ENCODE measurements at regions not wholly inside any gene's neighbourhood (a gene's known extent, or its start where the extent isn't known, plus 50 kb on each side); places are given as distances from the start of the nearest gene placed in this dataset.

DNA sequence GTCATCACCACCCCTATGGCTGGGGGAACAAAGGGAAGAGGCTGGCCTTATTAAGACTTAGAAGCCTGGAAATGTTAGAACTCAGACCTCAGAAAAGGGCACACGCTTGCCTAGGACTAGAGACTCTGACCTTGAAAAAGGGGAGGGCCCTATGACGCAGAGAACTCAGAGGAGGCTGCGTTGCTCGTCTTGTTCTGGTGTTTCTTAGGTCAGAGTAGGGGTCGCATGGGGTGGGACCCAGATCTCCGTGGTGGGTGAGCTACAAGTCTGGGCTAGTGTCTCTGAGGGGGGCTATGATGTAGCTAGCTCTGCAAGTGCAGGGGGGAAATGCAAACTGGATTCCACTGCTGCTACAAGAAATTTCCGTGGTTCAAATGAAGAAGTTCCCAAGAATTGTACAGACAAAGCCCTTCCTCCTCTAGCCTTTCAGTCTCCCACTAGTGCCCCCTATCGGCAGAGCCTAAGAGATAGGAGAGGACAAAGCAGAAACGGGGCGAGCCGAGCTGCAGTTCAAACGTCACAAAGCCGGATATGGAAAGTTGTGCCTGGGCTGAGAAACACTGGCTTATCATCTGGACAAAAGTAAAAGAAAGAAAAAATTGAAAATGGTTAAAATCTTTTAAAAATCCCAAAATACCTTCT is 392.9 kb upstream of the ROBO2 start:
- no peak overlapping the region for H3K27ac Mint-ChIP-seq
- no peaks in the 10 kb centered on the region for H3K27me3 Mint-ChIP-seq
- ChIA-PET CTCF (interaction anchor here (0.6 kb wide), 1 partner anchor 23 kb away, joined by 3 read pairs; no protein-coding TSS in a partner anchor), POLR2A (no interaction called here)
- no peak for DNase-seq
- H3K36me3 Mint-ChIP-seq (ENCODE audit: low read depth) = no peaks in the 10 kb centered on the region
- H3K9me3 Mint-ChIP-seq = no peaks in the 10 kb centered on the region
- H3K4me1 Mint-ChIP-seq = no peaks in the 10 kb centered on the region
- no peak overlapping the region for H3K4me3 Mint-ChIP-seq

GRCh38 chr3:76651784-76652183 is 388.1 kb upstream of the ROBO2 start:
- ChIA-PET CTCF (interaction anchor here (0.6 kb wide), 1 partner anchor 160 kb away, joined by 3 read pairs; no protein-coding TSS in a partner anchor), POLR2A (no interaction called here)
- H3K36me3 Mint-ChIP-seq (ENCODE audit: low read depth) = no peaks in the 10 kb centered on the region
- no peak for DNase-seq
- no peak overlapping the region for H3K4me3 Mint-ChIP-seq
- H3K27me3 Mint-ChIP-seq = no peaks in the 10 kb centered on the region
- no peaks in the 10 kb centered on the region for H3K4me1 Mint-ChIP-seq
- H3K9me3 Mint-ChIP-seq = no peaks in the 10 kb centered on the region
- no peak overlapping the region for H3K27ac Mint-ChIP-seq

DNA sequence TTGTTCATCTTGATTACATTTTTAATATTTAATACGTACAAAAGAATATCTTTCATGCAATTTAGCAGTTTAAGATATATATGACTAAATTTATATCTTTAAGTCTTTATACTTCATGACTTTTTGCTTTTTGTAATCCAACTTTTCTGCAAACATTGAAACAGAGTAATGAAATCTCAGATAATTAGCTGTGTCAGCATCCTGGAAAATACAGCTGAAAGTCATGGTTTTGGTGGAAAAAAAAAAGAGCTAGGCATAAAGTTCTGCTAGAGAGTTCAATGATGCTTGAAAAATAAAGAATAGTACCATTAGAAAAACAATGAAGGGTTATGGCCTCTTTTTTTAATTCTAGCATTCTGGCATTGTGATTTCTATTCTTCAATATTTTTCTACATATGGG is 387.4 kb upstream of the ROBO2 start:
- CTCF ChIA-PET = interaction anchor here (0.6 kb wide), 1 partner anchor 159 kb away, joined by 3 read pairs; no protein-coding TSS in a partner anchor
- Mint-ChIP-seq H3K4me1 (no peaks in the 10 kb centered on the region), H3K4me3 (no peak overlapping the region), H3K27me3 (no peaks in the 10 kb centered on the region), H3K36me3 (ENCODE audit: low read depth) (no peaks in the 10 kb centered on the region), H3K9me3 (no peaks in the 10 kb centered on the region), H3K27ac (no peak overlapping the region)
- DNase-seq = no peak
- POLR2A ChIA-PET = no interaction called here

DNA sequence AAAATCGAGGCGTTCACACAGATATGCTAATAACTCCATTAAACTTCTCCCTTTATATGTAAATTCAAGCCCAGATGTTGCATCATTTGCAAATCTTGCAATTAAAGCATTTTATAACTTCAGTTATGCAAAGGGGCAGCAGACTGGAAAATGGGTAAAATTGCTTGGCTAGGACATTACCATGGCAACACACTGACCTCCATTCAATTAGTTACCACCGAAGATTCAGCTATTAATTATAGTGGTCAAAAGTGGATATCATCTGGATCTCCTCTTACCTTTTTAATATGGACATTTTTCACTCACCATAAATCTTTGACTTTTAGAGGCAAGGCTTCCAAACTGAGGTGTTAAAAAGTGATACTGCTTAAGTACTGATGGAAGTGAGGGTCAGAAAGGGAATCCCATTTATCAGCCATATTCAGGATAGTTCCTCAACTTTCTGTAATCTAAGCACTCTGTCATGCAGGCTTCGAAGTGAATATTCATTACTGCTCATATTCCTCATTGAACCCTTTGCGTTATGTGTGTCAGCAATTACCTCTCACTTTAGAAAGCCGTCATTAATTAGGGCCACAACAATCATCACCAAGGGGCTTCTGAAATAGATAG is 386.2 kb upstream of the ROBO2 start:
- no peaks in the 10 kb centered on the region for H3K4me1 Mint-ChIP-seq
- DNase-seq = no peak
- H3K4me3 Mint-ChIP-seq = no peak overlapping the region
- no peaks in the 10 kb centered on the region for H3K9me3 Mint-ChIP-seq
- no peaks in the 10 kb centered on the region for H3K36me3 Mint-ChIP-seq (ENCODE audit: low read depth)
- ChIA-PET CTCF (no interaction called here), POLR2A (no interaction called here)
- H3K27ac Mint-ChIP-seq = no peak overlapping the region
- H3K27me3 Mint-ChIP-seq = no peaks in the 10 kb centered on the region

DNA sequence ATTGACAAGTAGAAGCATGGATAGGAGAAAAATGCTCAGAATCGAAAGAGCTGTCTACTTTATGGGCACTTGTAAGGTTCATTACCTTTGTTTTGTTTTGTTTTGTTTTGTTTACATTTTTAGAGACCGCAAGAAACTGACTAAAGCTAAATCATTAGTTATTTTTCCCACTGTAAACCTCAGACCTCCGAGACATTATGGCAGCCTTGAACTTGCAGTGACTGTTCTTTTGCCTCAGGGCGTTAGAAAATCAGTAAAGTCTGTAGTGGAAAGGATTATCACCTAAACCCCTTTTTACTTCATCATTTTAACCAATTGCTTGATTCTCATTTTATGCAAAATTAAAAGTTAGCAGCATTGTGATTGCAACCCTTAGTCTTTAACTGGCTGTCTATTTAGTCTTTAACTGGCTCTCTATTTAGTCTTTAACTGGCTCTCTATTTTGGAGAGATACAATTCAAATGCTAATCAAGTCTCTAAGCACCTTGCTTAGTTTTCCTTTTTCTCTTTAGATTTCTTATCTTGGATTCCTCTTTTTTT is 383.3 kb upstream of the ROBO2 start:
- POLR2A ChIA-PET = no interaction called here
- Mint-ChIP-seq H3K27ac (no peak overlapping the region), H3K36me3 (ENCODE audit: low read depth) (no peaks in the 10 kb centered on the region), H3K27me3 (no peaks in the 10 kb centered on the region), H3K4me1 (no peaks in the 10 kb centered on the region), H3K9me3 (no peaks in the 10 kb centered on the region), H3K4me3 (no peak overlapping the region)
- CTCF ChIA-PET = no interaction called here
- no peak for DNase-seq

DNA sequence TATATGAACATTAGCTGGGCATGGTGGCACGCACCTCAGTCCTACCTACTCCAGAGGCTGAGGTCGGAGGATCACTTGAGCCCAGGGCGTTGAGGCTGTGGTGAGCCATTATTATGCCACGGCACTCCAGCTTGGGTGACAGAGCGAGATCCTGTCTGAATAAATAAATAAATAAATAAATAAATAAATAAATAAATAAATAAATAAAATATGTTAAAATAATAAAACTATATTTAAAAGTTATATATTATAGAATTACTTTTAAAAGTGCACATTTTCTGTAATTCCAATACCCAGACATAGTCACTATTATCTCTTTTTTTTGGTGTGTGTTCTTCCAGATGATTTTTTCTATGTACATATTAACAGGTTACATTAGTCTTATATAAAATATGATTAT is 382.0 kb upstream of the ROBO2 start:
- H3K27ac Mint-ChIP-seq = no peak overlapping the region
- H3K4me1 Mint-ChIP-seq = no peaks in the 10 kb centered on the region
- ChIA-PET CTCF (no interaction called here), POLR2A (no interaction called here)
- DNase-seq = no peak
- no peaks in the 10 kb centered on the region for H3K27me3 Mint-ChIP-seq
- H3K4me3 Mint-ChIP-seq = no peak overlapping the region
- H3K36me3 Mint-ChIP-seq (ENCODE audit: low read depth) = no peaks in the 10 kb centered on the region
- peaks cover 2% of the 10 kb centered on the region for H3K9me3 Mint-ChIP-seq

- no peak overlapping the region for H3K4me3 Mint-ChIP-seq
- H3K9me3 Mint-ChIP-seq = peaks cover 2% of the 10 kb centered on the region
- DNase-seq = no peak
- H3K4me1 Mint-ChIP-seq = no peaks in the 10 kb centered on the region
- no peak overlapping the region for H3K27ac Mint-ChIP-seq
- CTCF ChIA-PET = no interaction called here
- POLR2A ChIA-PET = no interaction called here
- no peaks in the 10 kb centered on the region for H3K27me3 Mint-ChIP-seq
- H3K36me3 Mint-ChIP-seq (ENCODE audit: low read depth) = no peaks in the 10 kb centered on the region
Observed at GRCh38 chr3:76661527-76662250, 378.2 kb upstream of the ROBO2 start.

- ChIA-PET POLR2A (no interaction called here), CTCF (no interaction called here)
- DNase-seq = no peak
- Mint-ChIP-seq H3K27me3 (no peaks in the 10 kb centered on the region), H3K27ac (no peak overlapping the region), H3K9me3 (peaks cover 2% of the 10 kb centered on the region), H3K4me1 (no peaks in the 10 kb centered on the region), H3K36me3 (ENCODE audit: low read depth) (no peaks in the 10 kb centered on the region), H3K4me3 (no peak overlapping the region)
Observed at GRCh38 chr3:76664816-76665215, 375.1 kb upstream of the ROBO2 start.

- ChIA-PET CTCF (no interaction called here), POLR2A (no interaction called here)
- Mint-ChIP-seq H3K27ac (no peak overlapping the region), H3K4me1 (no peaks in the 10 kb centered on the region), H3K9me3 (no peaks in the 10 kb centered on the region), H3K36me3 (ENCODE audit: low read depth) (no peaks in the 10 kb centered on the region), H3K27me3 (no peaks in the 10 kb centered on the region), H3K4me3 (no peak overlapping the region)
- no peak for DNase-seq
Observed at GRCh38 chr3:76668653-76669052, 371.2 kb upstream of the ROBO2 start.

DNA sequence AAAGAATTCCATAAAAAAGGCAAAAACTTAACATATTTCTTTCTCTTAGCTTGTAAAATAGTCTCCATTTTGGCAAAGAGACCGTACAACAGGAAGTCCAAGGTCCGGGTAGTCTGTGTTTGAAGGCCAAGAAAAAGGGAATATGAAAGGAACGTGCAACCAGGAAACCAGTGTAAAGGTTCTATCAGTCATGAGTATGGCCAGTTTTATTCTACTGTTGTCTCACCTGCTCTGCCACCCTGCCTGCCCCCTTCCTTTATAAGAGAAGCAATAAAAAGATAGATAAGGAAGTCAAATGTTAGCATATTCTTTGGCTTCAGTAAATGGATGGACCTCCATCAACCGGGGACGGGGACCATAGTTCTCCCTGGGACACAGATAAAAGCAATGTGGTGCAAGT is 370.6 kb upstream of the ROBO2 start:
- H3K9me3 Mint-ChIP-seq = no peaks in the 10 kb centered on the region
- DNase-seq = no peak
- no peaks in the 10 kb centered on the region for H3K27me3 Mint-ChIP-seq
- no peak overlapping the region for H3K4me3 Mint-ChIP-seq
- ChIA-PET CTCF (no interaction called here), POLR2A (no interaction called here)
- no peak overlapping the region for H3K27ac Mint-ChIP-seq
- no peaks in the 10 kb centered on the region for H3K36me3 Mint-ChIP-seq (ENCODE audit: low read depth)
- no peaks in the 10 kb centered on the region for H3K4me1 Mint-ChIP-seq

- Mint-ChIP-seq H3K36me3 (ENCODE audit: low read depth) (no peaks in the 10 kb centered on the region), H3K4me1 (no peaks in the 10 kb centered on the region), H3K27me3 (no peaks in the 10 kb centered on the region), H3K9me3 (no peaks in the 10 kb centered on the region), H3K4me3 (no peak overlapping the region), H3K27ac (no peak overlapping the region)
- ChIA-PET POLR2A (no interaction called here), CTCF (no interaction called here)
- DNase-seq = no peak
Observed at GRCh38 chr3:76673171-76673570, 366.7 kb upstream of the ROBO2 start.

GRCh38 chr3:76679541-76679940 is 360.4 kb upstream of the ROBO2 start:
- Mint-ChIP-seq H3K9me3 (peaks cover 9% of the 10 kb centered on the region), H3K27ac (no peak overlapping the region), H3K36me3 (ENCODE audit: low read depth) (no peaks in the 10 kb centered on the region), H3K27me3 (no peaks in the 10 kb centered on the region), H3K4me3 (no peak overlapping the region), H3K4me1 (no peaks in the 10 kb centered on the region)
- ChIA-PET CTCF (no interaction called here), POLR2A (no interaction called here)
- no peak for DNase-seq

DNA sequence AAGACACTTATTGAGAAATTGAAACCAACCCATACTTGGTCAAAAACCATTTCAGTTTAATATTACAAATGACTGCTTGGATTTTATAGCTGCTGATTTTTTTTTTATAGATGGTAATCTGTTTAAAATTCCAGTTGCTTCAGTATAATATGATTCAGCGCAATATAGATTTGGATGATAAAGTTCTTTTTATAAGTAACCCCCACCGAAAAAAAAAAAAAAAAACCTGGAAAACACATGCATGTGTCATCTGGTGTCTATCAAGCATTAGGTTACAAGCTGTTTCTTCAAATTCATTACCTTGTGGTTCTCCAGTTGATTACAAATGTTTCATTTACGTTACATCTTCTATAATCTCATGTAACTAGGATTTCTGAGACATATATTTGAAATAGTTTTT is 356.6 kb upstream of the ROBO2 start:
- POLR2A ChIA-PET = no interaction called here
- CTCF ChIA-PET = no interaction called here
- DNase-seq = no peak

More for the DNA sequence above, 356.6 kb upstream of the ROBO2 start:
- Mint-ChIP-seq H3K27ac (no peak overlapping the region), H3K9me3 (peaks cover 9% of the 10 kb centered on the region), H3K27me3 (no peaks in the 10 kb centered on the region), H3K4me1 (no peaks in the 10 kb centered on the region), H3K4me3 (no peak overlapping the region), H3K36me3 (ENCODE audit: low read depth) (no peaks in the 10 kb centered on the region)

Measured in activated CD4-positive, alpha-beta T cell treated with anti-CD3 and anti-CD28 coated beads, Interleukin-2, amount 10 ng/mL, durations not matched to agents 7 days and 5 days (primary cell).